ENCODE measurements at regions not wholly inside any gene's neighbourhood (a gene's known extent, or its start where the extent isn't known, plus 50 kb on each side); places are given as distances from the start of the nearest gene placed in this dataset.

GRCh38 chr6:100103931-100104330 is 109.9 kb upstream of the MCHR2 start:
- ATAC-seq (replicated peaks; ENCODE audit: extremely low read depth, poor library complexity, severe bottlenecking) = no peak
- Mint-ChIP-seq H3K4me3 (no peak overlapping the region), H3K27ac (ENCODE audit: low read depth) (no peak overlapping the region), H3K9me3 (no peaks in the 10 kb centered on the region), H3K27me3 (peaks cover 53% of the 10 kb centered on the region), H3K4me1 (no peaks in the 10 kb centered on the region), H3K36me3 (ENCODE audit: insufficient read depth) (peaks cover 2% of the 10 kb centered on the region)
- DNase-seq (ENCODE audit: low spot score in 2 of 2) = no peak

GRCh38 chr6:100103194-100103593 is 109.2 kb upstream of the MCHR2 start:
- DNase-seq (ENCODE audit: low spot score in 2 of 2) (no peak), ATAC-seq (replicated peaks; ENCODE audit: extremely low read depth, poor library complexity, severe bottlenecking) (no peak)
- peaks cover 53% of the 10 kb centered on the region for H3K27me3 Mint-ChIP-seq
- H3K27ac Mint-ChIP-seq (ENCODE audit: low read depth) = no peak overlapping the region
- peaks cover 2% of the 10 kb centered on the region for H3K36me3 Mint-ChIP-seq (ENCODE audit: insufficient read depth)
- H3K4me1 Mint-ChIP-seq = no peaks in the 10 kb centered on the region
- H3K4me3 Mint-ChIP-seq = no peak overlapping the region
- no peaks in the 10 kb centered on the region for H3K9me3 Mint-ChIP-seq

GRCh38 chr6:100101644-100102043 is 107.6 kb upstream of the MCHR2 start:
- no peak for ATAC-seq (replicated peaks; ENCODE audit: extremely low read depth, poor library complexity, severe bottlenecking)

GRCh38 chr6:100100776-100101175 is 106.8 kb upstream of the MCHR2 start:
- no peak overlapping the region for H3K4me3 Mint-ChIP-seq
- peaks cover 53% of the 10 kb centered on the region for H3K27me3 Mint-ChIP-seq
- no peaks in the 10 kb centered on the region for H3K36me3 Mint-ChIP-seq (ENCODE audit: insufficient read depth)
- H3K9me3 Mint-ChIP-seq = no peaks in the 10 kb centered on the region
- DNase-seq (ENCODE audit: low spot score in 2 of 2) = no peak
- ATAC-seq (replicated peaks; ENCODE audit: extremely low read depth, poor library complexity, severe bottlenecking) = no peak
- no peak overlapping the region for H3K27ac Mint-ChIP-seq (ENCODE audit: low read depth)
- H3K4me1 Mint-ChIP-seq = no peaks in the 10 kb centered on the region

More at GRCh38 chr6:100101644-100102043, 107.6 kb upstream of the MCHR2 start:
- H3K9me3 Mint-ChIP-seq = no peaks in the 10 kb centered on the region
- no peak for DNase-seq (ENCODE audit: low spot score in 2 of 2)
- H3K4me1 Mint-ChIP-seq = no peaks in the 10 kb centered on the region
- H3K27ac Mint-ChIP-seq (ENCODE audit: low read depth) = no peak overlapping the region
- H3K27me3 Mint-ChIP-seq = peaks cover 60% of the 10 kb centered on the region
- H3K4me3 Mint-ChIP-seq = no peak overlapping the region
- no peaks in the 10 kb centered on the region for H3K36me3 Mint-ChIP-seq (ENCODE audit: insufficient read depth)

GRCh38 chr6:100099189-100100074 is 105.4 kb upstream of the MCHR2 start:
- H3K4me3 Mint-ChIP-seq = no peak overlapping the region
- ATAC-seq (replicated peaks; ENCODE audit: extremely low read depth, poor library complexity, severe bottlenecking) (no peak), DNase-seq (ENCODE audit: low spot score in 2 of 2) (no peak)
- H3K27me3 Mint-ChIP-seq = peaks cover 40% of the 10 kb centered on the region
- no peaks in the 10 kb centered on the region for H3K36me3 Mint-ChIP-seq (ENCODE audit: insufficient read depth)
- H3K27ac Mint-ChIP-seq (ENCODE audit: low read depth) = no peak overlapping the region
- H3K9me3 Mint-ChIP-seq = no peaks in the 10 kb centered on the region
- H3K4me1 Mint-ChIP-seq = no peaks in the 10 kb centered on the region

- H3K9me3 Mint-ChIP-seq = no peaks in the 10 kb centered on the region
- H3K4me3 Mint-ChIP-seq = no peak overlapping the region
- no peak for DNase-seq (ENCODE audit: low spot score in 2 of 2)
- ATAC-seq (replicated peaks; ENCODE audit: extremely low read depth, poor library complexity, severe bottlenecking) = no peak
- no peaks in the 10 kb centered on the region for H3K4me1 Mint-ChIP-seq
- peaks cover 25% of the 10 kb centered on the region for H3K27me3 Mint-ChIP-seq
- H3K36me3 Mint-ChIP-seq (ENCODE audit: insufficient read depth) = no peaks in the 10 kb centered on the region
- H3K27ac Mint-ChIP-seq (ENCODE audit: low read depth) = no peak overlapping the region
Observed at GRCh38 chr6:100096936-100097335, 102.9 kb upstream of the MCHR2 start.

GRCh38 chr6:100096341-100096740 is 102.3 kb upstream of the MCHR2 start:
- no peaks in the 10 kb centered on the region for H3K4me1 Mint-ChIP-seq
- no peak overlapping the region for H3K27ac Mint-ChIP-seq (ENCODE audit: low read depth)
- H3K4me3 Mint-ChIP-seq = no peak overlapping the region
- ATAC-seq (replicated peaks; ENCODE audit: extremely low read depth, poor library complexity, severe bottlenecking) (no peak), DNase-seq (ENCODE audit: low spot score in 2 of 2) (no peak)
- H3K27me3 Mint-ChIP-seq = peaks cover 20% of the 10 kb centered on the region
- no peaks in the 10 kb centered on the region for H3K36me3 Mint-ChIP-seq (ENCODE audit: insufficient read depth)
- H3K9me3 Mint-ChIP-seq = no peaks in the 10 kb centered on the region

- H3K27ac Mint-ChIP-seq (ENCODE audit: low read depth) = no peak overlapping the region
Observed at GRCh38 chr6:100093405-100093804, 99.4 kb upstream of the MCHR2 start.

GRCh38 chr6:100088009-100088408 is 94.0 kb upstream of the MCHR2 start:
- ATAC-seq (replicated peaks; ENCODE audit: extremely low read depth, poor library complexity, severe bottlenecking) (no peak), DNase-seq (ENCODE audit: low spot score in 2 of 2) (no peak)
- Mint-ChIP-seq H3K4me1 (no peaks in the 10 kb centered on the region), H3K4me3 (no peak overlapping the region), H3K36me3 (ENCODE audit: insufficient read depth) (no peaks in the 10 kb centered on the region), H3K27me3 (peaks cover 11% of the 10 kb centered on the region), H3K9me3 (no peaks in the 10 kb centered on the region), H3K27ac (ENCODE audit: low read depth) (no peak overlapping the region)

More at GRCh38 chr6:100093405-100093804, 99.4 kb upstream of the MCHR2 start:
- peaks cover 20% of the 10 kb centered on the region for H3K27me3 Mint-ChIP-seq
- ATAC-seq (replicated peaks; ENCODE audit: extremely low read depth, poor library complexity, severe bottlenecking) (no peak), DNase-seq (ENCODE audit: low spot score in 2 of 2) (no peak)
- no peaks in the 10 kb centered on the region for H3K36me3 Mint-ChIP-seq (ENCODE audit: insufficient read depth)
- no peak overlapping the region for H3K4me3 Mint-ChIP-seq
- no peaks in the 10 kb centered on the region for H3K4me1 Mint-ChIP-seq
- no peaks in the 10 kb centered on the region for H3K9me3 Mint-ChIP-seq

- no peaks in the 10 kb centered on the region for H3K9me3 Mint-ChIP-seq
- no peak overlapping the region for H3K4me3 Mint-ChIP-seq
- H3K4me1 Mint-ChIP-seq = no peaks in the 10 kb centered on the region
- H3K27me3 Mint-ChIP-seq = peaks cover 10% of the 10 kb centered on the region
- ATAC-seq (replicated peaks; ENCODE audit: extremely low read depth, poor library complexity, severe bottlenecking) (no peak), DNase-seq (ENCODE audit: low spot score in 2 of 2) (no peak)
- H3K27ac Mint-ChIP-seq (ENCODE audit: low read depth) = no peak overlapping the region
- H3K36me3 Mint-ChIP-seq (ENCODE audit: insufficient read depth) = no peaks in the 10 kb centered on the region
Observed at GRCh38 chr6:100084991-100085364, 91.0 kb upstream of the MCHR2 start.

- Mint-ChIP-seq H3K27me3 (peaks cover 10% of the 10 kb centered on the region), H3K9me3 (no peaks in the 10 kb centered on the region), H3K4me3 (no peak overlapping the region), H3K36me3 (ENCODE audit: insufficient read depth) (no peaks in the 10 kb centered on the region), H3K27ac (ENCODE audit: low read depth) (no peak overlapping the region), H3K4me1 (no peaks in the 10 kb centered on the region)
- DNase-seq (ENCODE audit: low spot score in 2 of 2) (no peak), ATAC-seq (replicated peaks; ENCODE audit: extremely low read depth, poor library complexity, severe bottlenecking) (no peak)
Observed at GRCh38 chr6:100084316-100084990, 90.4 kb upstream of the MCHR2 start.

- ATAC-seq (replicated peaks; ENCODE audit: extremely low read depth, poor library complexity, severe bottlenecking) (no peak), DNase-seq (ENCODE audit: low spot score in 2 of 2) (no peak)
- Mint-ChIP-seq H3K27me3 (peaks cover 15% of the 10 kb centered on the region), H3K4me1 (no peaks in the 10 kb centered on the region), H3K36me3 (ENCODE audit: insufficient read depth) (no peaks in the 10 kb centered on the region), H3K9me3 (no peaks in the 10 kb centered on the region), H3K27ac (ENCODE audit: low read depth) (no peak overlapping the region), H3K4me3 (no peak overlapping the region)
Observed at GRCh38 chr6:100078509-100078908, 84.5 kb upstream of the MCHR2 start.

GRCh38 chr6:100065348-100065747 is 71.3 kb upstream of the MCHR2 start:
- ATAC-seq (replicated peaks; ENCODE audit: extremely low read depth, poor library complexity, severe bottlenecking) (no peak), DNase-seq (ENCODE audit: low spot score in 2 of 2) (no peak)
- Mint-ChIP-seq H3K36me3 (ENCODE audit: insufficient read depth) (peaks cover 1% of the 10 kb centered on the region), H3K9me3 (peaks cover 8% of the 10 kb centered on the region), H3K27me3 (peaks cover 18% of the 10 kb centered on the region), H3K4me1 (no peaks in the 10 kb centered on the region), H3K27ac (ENCODE audit: low read depth) (no peak overlapping the region), H3K4me3 (no peak overlapping the region)

Data from central memory CD8-positive, alpha-beta T cell (primary cell).